ENCODE measurements at regions not wholly inside any gene's neighbourhood (a gene's known extent, or its start where the extent isn't known, plus 50 kb on each side); places are given as distances from the start of the nearest gene placed in this dataset.

GRCh38 chr16:49022351-49022963 is 259.2 kb downstream of the CBLN1 start:
- in situ Hi-C loops (cut with MboI; ENCODE audit: low pct_ligation_motif_present in 1 of 4, low pct_unique_long_range_greater_than_20kb in 1 of 4, low sequenced_read_pairs in 3 of 4) (no loop called here), intact Hi-C loops (cut with DNase I; ENCODE audit: low total_unique reads) (no loop called here)

GRCh38 chr16:49021136-49021535 is 260.5 kb downstream of the CBLN1 start:
- in situ Hi-C loops (cut with MboI; ENCODE audit: low pct_ligation_motif_present in 1 of 4, low pct_unique_long_range_greater_than_20kb in 1 of 4, low sequenced_read_pairs in 3 of 4) (no loop called here), intact Hi-C loops (cut with DNase I; ENCODE audit: low total_unique reads) (no loop called here)
- TF ChIP-seq EP300 (IDR thresholded peaks at IDR 0.05; ENCODE audit: low read depth), result peak; percentile 25
- peak; percentile 53 to 86 (median 56) for TF ChIP-seq POLR2AphosphoS5 (IDR thresholded peaks at IDR 0.05)
- TF ChIP-seq POLR2A (IDR thresholded peaks at IDR 0.05), result no peak
- Histone ChIP-seq H3K4me3 (no peak overlapping the region), H3K27ac (peak overlapping the region in 3 of 4 donors; percentile 27 to 57 (median 46)), H3K27me3 (peaks cover 7% of the 10 kb centered on the region), H3K36me3 (no peaks in the 10 kb centered on the region), H3K9me3 (no peaks in the 10 kb centered on the region), H3K4me1 (peaks cover 0 to 10% (median 4%) of the 10 kb centered on the region in 4 donors)
- no peak for DNase-seq
- 0 to 36% methylated on average over 1 to 9 of the region's 9 CpGs for WGBS, 2 donors (ENCODE audit: low coverage in 1 of 2)

More at GRCh38 chr16:49022351-49022963, 259.2 kb downstream of the CBLN1 start:
- Histone ChIP-seq H3K27me3 (peaks cover 7% of the 10 kb centered on the region), H3K27ac (no peak overlapping the region), H3K4me1 (peaks cover 0 to 10% (median 4%) of the 10 kb centered on the region in 4 donors), H3K4me3 (no peak overlapping the region), H3K9me3 (no peaks in the 10 kb centered on the region), H3K36me3 (no peaks in the 10 kb centered on the region)
- no peak for DNase-seq
- WGBS, 2 donors (ENCODE audit: low coverage in 1 of 2), result 70 to 79% methylated on average over 1 to 12 of the region's 12 CpGs
- TF ChIP-seq POLR2A (IDR thresholded peaks at IDR 0.05) (no peak), CTCF (IDR thresholded peaks at IDR 0.05) (no peak), POLR2AphosphoS5 (IDR thresholded peaks at IDR 0.05) (no peak), EP300 (IDR thresholded peaks at IDR 0.05; ENCODE audit: low read depth) (no peak)

- 37 to 53% methylated on average over 5 of the region's 5 CpGs for WGBS, 2 donors (ENCODE audit: low coverage in 1 of 2)
- Histone ChIP-seq H3K27ac (peak overlapping the region in 3 of 4 donors; percentile 18 to 46 (median 30)), H3K4me1 (peaks cover 0 to 10% (median 4%) of the 10 kb centered on the region in 4 donors), H3K27me3 (peaks cover 7% of the 10 kb centered on the region), H3K4me3 (no peak overlapping the region), H3K9me3 (no peaks in the 10 kb centered on the region), H3K36me3 (no peaks in the 10 kb centered on the region)
- intact Hi-C loops (cut with DNase I; ENCODE audit: low total_unique reads) (no loop called here), in situ Hi-C loops (cut with MboI; ENCODE audit: low pct_ligation_motif_present in 1 of 4, low pct_unique_long_range_greater_than_20kb in 1 of 4, low sequenced_read_pairs in 3 of 4) (no loop called here)
- no peak for TF ChIP-seq CTCF (IDR thresholded peaks at IDR 0.05)
- TF ChIP-seq EP300 (IDR thresholded peaks at IDR 0.05; ENCODE audit: low read depth), result no peak
- no peak for TF ChIP-seq POLR2AphosphoS5 (IDR thresholded peaks at IDR 0.05)
- TF ChIP-seq POLR2A (IDR thresholded peaks at IDR 0.05), result no peak
- no peak for DNase-seq
These were observed 261.2 kb downstream of the CBLN1 start for GRCh38 chr16:49020436-49020835.

GRCh38 chr16:49019831-49020230 is 261.8 kb downstream of the CBLN1 start:
- Histone ChIP-seq H3K27ac (peak overlapping the region in 1 of 4 donors; percentile 30), H3K9me3 (no peaks in the 10 kb centered on the region), H3K27me3 (peaks cover 7% of the 10 kb centered on the region), H3K4me3 (no peak overlapping the region), H3K4me1 (peaks cover 0 to 10% (median 4%) of the 10 kb centered on the region in 4 donors), H3K36me3 (no peaks in the 10 kb centered on the region)
- WGBS, 2 donors (ENCODE audit: low coverage in 1 of 2), result 40 to 49% methylated on average over 3 to 13 of the region's 13 CpGs
- no peak for DNase-seq
- no peak for TF ChIP-seq EP300 (IDR thresholded peaks at IDR 0.05; ENCODE audit: low read depth)
- TF ChIP-seq CTCF (IDR thresholded peaks at IDR 0.05), result no peak
- no peak for TF ChIP-seq POLR2AphosphoS5 (IDR thresholded peaks at IDR 0.05)
- TF ChIP-seq POLR2A (IDR thresholded peaks at IDR 0.05), result no peak
- in situ Hi-C loops (cut with MboI; ENCODE audit: low pct_ligation_motif_present in 1 of 4, low pct_unique_long_range_greater_than_20kb in 1 of 4, low sequenced_read_pairs in 3 of 4), result no loop called here
- intact Hi-C loops (cut with DNase I; ENCODE audit: low total_unique reads), result no loop called here
